ENCODE measurements at regions not wholly inside any gene's neighbourhood (a gene's known extent, or its start where the extent isn't known, plus 50 kb on each side); places are given as distances from the start of the nearest gene placed in this dataset.
"Not testable (repeated sequence)": the region's sequence is repeated elsewhere in the genome, so short reads cannot be mapped to it uniquely, and the experiment has no call there.

- not testable (repeated sequence) for TF ChIP-seq EZH2phosphoT487 (IDR thresholded peaks at IDR 0.05; ENCODE audit: borderline replicate concordance, low read length); CTCF (IDR thresholded peaks at IDR 0.05; ENCODE audit: low read depth, low read length, poor library complexity, severe bottlenecking)
Observed at GRCh38 chr14:22200131-22200530, 388.9 kb downstream of the DAD1 start.

All from DOHH2 (cell line).